ENCODE measurements at regions not wholly inside any gene's neighbourhood (a gene's known extent, or its start where the extent isn't known, plus 50 kb on each side); places are given as distances from the start of the nearest gene placed in this dataset.
"Not testable (repeated sequence)": the region's sequence is repeated elsewhere in the genome, so short reads cannot be mapped to it uniquely, and the experiment has no call there.

GRCh38 chr6:85069577-85069976 is 305.2 kb upstream of the TBX18 start:
- DNase-seq = no peak

GRCh38 chr6:85068221-85068620 is 303.8 kb upstream of the TBX18 start:
- no peak for DNase-seq

- no peak for DNase-seq
Measured at GRCh38 chr6:85066266-85066665, 301.9 kb upstream of the TBX18 start.

- DNase-seq = no peak
Measured at GRCh38 chr6:85065831-85066230, 301.4 kb upstream of the TBX18 start.

GRCh38 chr6:85063611-85064010 is 299.2 kb upstream of the TBX18 start:
- no peak for DNase-seq

- DNase-seq = no peak
Measured at GRCh38 chr6:85062884-85063283, 298.5 kb upstream of the TBX18 start.

GRCh38 chr6:85058806-85059205 is 294.4 kb upstream of the TBX18 start:
- DNase-seq = no peak

GRCh38 chr6:85050149-85050548 is 285.8 kb upstream of the TBX18 start:
- no peak for DNase-seq

GRCh38 chr6:85049282-85049681 is 284.9 kb upstream of the TBX18 start:
- no peak for DNase-seq

GRCh38 chr6:85047818-85048217 is 283.4 kb upstream of the TBX18 start:
- no peak for DNase-seq

GRCh38 chr6:85045767-85046166 is 281.4 kb upstream of the TBX18 start:
- DNase-seq = not testable (repeated sequence)

GRCh38 chr6:85044361-85044760 is 280.0 kb upstream of the TBX18 start:
- no peak for DNase-seq

- no peak for DNase-seq
Measured at GRCh38 chr6:85041376-85041775, 277.0 kb upstream of the TBX18 start.

GRCh38 chr6:85037221-85037620 is 272.8 kb upstream of the TBX18 start:
- no peak for DNase-seq

- DNase-seq = no peak
Measured at GRCh38 chr6:85035766-85036165, 271.4 kb upstream of the TBX18 start.

- DNase-seq = no peak
Measured at GRCh38 chr6:85033547-85033946, 269.1 kb upstream of the TBX18 start.

GRCh38 chr6:85026021-85026420 is 261.6 kb upstream of the TBX18 start:
- no peak for DNase-seq

GRCh38 chr6:85023721-85024120 is 259.3 kb upstream of the TBX18 start:
- no peak for DNase-seq

- DNase-seq = no peak
Measured at GRCh38 chr6:85017352-85017751, 253.0 kb upstream of the TBX18 start.

GRCh38 chr6:85016726-85017125 is 252.3 kb upstream of the TBX18 start:
- no peak for DNase-seq

GRCh38 chr6:85015396-85015990 is 251.1 kb upstream of the TBX18 start:
- DNase-seq = no peak

GRCh38 chr6:85010865-85011264 is 246.5 kb upstream of the TBX18 start:
- DNase-seq = no peak

- no peak for DNase-seq
Measured at GRCh38 chr6:85008296-85009009, 244.1 kb upstream of the TBX18 start.

GRCh38 chr6:85006362-85006761 is 242.0 kb upstream of the TBX18 start:
- no peak for DNase-seq

- DNase-seq = no peak
Measured at GRCh38 chr6:85005494-85005893, 241.1 kb upstream of the TBX18 start.

All from NCI-H2171 treated with DMSO at 0.1 percent for 48 hours (cell line).